A673 (cell line): ENCODE measurements at regions not wholly inside any gene's neighbourhood (a gene's known extent, or its start where the extent isn't known, plus 50 kb on each side); places are given as distances from the start of the nearest gene placed in this dataset.

ENCODE experiments used
- CTCF ChIP-seq: fragments of 300-800, 200-600 bp; sonication (generic); conservative IDR thresholded peaks from 2 replicates; pipeline ENCODE4 v1.5.1; 2017; ENCODE audit warnings: low read depth, mild to moderate bottlenecking, antibody characterized with exemption, low read length, moderate library complexity, mixed read lengths
- EZH2 ChIP-seq: fragments of 200-600 bp; sonication (generic); IDR thresholded peaks from 2 replicates; pipeline ENCODE4 v1.6.1; 2017; ENCODE audit warnings: borderline replicate concordance, low read depth, mild to moderate bottlenecking, mixed read lengths, antibody characterized with exemption, low read length; ENCODE audit not compliant: poor library complexity, severe bottlenecking

GRCh38 chr11:104657083-104657482 is 241.2 kb downstream of the CASP12 start:
- TF ChIP-seq CTCF (no peak), EZH2 (no peak)
